GM19397 (cell line): ENCODE measurements at regions not wholly inside any gene's neighbourhood (a gene's known extent, or its start where the extent isn't known, plus 50 kb on each side); places are given as distances from the start of the nearest gene placed in this dataset.
A peak's percentile ranks its signal among the peaks of the same experiment; 100 is the strongest.

Source experiments
- ATAC-seq: cut with Tn5 transposase; IDR thresholded peaks from one replicate; pipeline ENCODE4 v1.9.1; 2021; ENCODE audit warnings: mild to moderate bottlenecking, moderate library complexity; ENCODE audit not compliant: unreplicated experiment

DNA sequence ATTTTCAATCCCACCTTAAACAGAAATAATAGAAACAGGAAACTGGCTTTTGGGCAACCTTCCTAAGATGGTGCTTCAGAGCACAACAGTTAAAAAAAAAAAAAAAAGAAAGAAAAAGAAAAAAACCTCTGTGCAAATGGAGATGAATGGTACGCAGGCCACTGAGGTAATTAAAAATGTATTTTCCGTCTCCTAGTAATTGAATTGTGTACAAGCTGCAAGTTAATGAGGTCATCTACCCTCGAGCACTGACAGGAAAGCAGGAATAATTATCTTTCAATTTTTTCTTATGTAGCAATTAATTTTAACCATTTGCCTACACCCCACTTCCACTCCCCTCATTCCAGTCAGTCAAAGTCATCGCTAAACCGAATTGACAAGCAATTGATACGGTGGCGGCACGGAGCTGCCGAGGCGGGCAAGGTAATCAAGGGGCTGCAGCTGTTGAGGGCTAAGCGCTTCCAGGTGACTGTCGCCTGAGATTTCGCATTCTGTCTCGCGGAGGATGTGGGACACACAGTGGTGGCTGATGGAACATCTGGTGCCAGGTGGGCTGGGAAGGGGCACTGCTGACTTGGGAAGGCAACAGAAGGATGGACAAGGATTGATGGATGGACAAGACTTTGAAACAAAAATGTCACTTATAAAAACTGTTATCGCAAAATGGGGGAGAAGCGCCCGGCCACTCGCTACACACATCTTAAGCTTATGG, 109.4 kb downstream of the RCN1 start:
- ATAC-seq = no peak

DNA sequence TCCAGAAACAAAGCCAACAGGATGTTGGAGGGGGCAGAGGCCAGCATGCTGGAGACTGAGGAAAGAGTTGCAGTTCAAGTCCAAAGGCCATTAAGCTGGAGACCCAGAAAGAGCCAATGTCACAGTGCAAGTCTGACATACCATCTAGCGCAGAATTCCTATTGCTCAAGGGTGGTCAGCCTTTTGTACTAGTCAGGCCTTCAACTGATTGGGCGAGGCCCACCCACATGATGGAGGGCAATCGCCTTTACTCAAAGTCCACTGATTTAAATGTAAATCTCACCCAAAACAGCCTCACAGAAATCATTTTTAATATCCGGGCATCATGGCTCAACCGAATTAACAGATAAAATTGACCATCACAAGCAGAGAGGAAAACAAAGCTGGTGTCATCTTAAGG, 113.9 kb downstream of the RCN1 start:
- no peak for ATAC-seq

DNA sequence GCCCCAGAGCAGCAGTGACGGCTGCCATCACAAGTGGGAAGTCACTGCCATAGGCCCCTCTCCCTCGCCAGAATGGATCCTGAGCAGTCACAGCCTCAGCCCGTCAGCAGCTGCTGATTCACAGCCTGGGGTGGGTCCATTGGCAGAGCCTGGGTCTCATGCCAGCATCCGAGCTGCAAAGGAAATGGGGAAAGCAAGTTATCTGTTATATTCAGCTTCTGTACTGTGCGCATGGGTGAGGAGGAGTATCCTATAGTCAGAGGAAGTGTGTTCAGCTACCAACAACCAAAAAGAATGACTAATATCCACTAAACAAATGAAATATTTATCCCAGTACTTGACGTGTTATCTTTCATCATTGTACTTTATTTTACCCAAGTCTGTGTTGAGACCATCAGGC, 119.7 kb downstream of the RCN1 start:
- ATAC-seq = no peak

DNA sequence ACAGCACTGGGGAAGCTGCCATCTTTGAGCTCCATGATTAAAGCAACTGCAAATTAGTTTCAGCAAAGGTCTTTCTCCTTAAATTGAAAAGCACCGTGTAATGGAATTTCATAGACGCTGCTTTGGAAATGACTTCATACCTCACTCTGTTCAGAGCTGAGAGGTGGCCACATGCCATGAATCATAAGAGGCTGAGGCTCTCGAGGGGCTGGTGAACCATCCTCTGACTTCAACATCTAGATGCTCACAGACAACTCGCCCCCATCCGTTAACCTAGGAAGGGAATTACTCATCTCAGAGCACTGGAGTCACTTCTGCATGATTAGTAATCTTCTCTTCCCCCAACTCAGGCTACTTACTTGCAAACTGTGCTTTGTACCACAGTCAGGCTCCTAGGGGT, 122.3 kb downstream of the RCN1 start:
- no peak for ATAC-seq

DNA sequence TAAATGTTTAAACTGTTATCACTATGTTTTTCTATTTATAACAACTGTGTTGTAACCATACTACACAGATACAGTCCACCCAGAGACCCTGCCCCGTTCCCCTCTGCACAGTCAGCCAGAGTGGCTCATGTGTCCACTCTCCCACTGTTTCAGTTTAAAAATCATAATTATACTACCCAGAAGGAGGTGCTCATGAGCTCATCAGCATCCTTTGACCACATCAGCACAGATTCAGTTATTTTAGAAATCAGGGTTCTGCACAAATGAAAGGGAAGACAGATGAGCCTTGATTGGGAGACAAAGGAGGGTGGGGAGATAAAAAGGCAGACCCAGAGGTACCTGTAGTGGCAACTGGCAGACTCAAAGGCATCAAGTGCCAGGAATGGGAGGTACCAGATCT, 124.3 kb downstream of the RCN1 start:
- ATAC-seq = no peak

DNA sequence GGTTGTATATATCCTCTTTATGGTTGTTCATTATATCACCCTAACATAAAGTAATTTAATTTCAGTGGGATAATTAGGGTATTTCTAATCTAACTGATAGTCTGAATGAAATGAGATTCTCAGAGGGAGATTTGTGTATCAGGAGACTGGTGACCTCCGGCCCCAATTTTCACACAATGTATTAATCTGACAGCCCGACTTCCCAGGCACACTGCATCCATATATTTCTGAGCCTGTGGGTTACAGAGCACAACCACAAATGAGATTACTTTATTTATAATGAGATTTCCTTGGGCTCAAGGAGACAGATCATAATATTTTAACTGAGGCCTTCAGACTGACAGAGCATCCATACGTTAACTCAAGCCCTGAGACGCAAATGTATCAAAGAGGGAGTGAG, 125.9 kb downstream of the RCN1 start:
- ATAC-seq = no peak

DNA sequence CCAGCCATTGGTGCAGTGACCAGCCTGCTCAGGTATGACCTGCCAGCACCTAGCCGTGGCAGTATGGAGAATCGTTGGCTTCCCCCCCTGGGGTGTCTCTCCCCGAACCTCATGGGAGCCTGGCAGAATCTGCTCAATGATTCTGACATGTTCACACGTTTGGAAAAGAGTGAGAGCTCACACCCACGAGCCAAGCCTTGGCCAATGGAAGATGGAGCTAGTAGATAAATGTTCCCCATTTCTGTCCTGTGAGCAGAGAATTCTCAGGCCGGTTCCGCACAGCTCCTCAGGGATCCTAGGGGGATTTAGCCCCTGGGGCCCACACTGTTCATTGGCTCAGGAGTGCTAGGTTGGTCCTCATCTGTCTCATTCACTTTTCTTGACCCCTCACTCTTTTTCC, 128.4 kb downstream of the RCN1 start:
- ATAC-seq = no peak

DNA sequence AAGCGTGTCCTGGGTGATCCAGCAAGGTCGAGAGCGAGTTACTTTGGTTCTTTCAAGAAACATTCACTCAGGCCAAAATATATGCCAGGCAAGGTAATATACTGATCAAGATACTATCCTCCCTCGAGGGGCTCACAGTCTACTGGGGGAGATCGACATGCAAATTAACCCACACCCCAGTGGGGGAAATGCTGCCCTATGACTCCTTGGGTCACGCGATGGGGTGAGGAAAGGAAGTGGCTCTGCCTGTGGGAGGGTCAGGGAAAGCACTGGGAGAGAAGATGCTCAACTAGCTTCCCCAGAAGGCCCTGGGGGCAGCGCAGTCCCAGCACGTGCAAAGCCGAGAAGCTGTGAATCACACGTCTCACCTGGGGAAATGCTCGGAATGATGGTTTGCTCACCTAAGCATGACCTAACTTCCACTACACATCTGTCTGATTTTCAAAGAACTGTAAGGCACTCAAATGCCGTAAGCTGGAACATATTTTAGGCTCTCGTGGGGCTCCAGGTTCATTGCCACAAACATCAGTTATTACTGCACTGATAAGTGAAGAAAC, 130.7 kb downstream of the RCN1 start:
- no peak for ATAC-seq

DNA sequence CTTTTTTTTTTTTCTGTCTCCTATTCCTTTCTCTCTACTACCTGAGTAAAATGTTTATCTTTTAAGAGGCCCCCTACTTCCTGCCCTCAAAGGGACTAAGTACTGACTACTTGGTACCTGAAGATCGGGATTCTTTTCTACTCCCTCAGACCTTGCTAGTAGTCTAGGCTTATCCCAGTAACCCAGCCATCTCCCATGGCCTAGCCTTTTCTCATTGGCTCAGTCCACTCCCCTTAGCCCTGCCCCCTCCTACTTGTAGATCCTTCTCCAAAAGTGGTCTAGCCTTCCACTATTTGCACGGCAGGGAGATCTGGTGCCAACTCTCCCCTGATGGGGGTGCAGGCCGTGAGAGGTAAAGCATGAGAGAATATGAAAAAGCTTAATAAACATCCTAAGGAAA, 133.7 kb downstream of the RCN1 start:
- ATAC-seq = no peak

DNA sequence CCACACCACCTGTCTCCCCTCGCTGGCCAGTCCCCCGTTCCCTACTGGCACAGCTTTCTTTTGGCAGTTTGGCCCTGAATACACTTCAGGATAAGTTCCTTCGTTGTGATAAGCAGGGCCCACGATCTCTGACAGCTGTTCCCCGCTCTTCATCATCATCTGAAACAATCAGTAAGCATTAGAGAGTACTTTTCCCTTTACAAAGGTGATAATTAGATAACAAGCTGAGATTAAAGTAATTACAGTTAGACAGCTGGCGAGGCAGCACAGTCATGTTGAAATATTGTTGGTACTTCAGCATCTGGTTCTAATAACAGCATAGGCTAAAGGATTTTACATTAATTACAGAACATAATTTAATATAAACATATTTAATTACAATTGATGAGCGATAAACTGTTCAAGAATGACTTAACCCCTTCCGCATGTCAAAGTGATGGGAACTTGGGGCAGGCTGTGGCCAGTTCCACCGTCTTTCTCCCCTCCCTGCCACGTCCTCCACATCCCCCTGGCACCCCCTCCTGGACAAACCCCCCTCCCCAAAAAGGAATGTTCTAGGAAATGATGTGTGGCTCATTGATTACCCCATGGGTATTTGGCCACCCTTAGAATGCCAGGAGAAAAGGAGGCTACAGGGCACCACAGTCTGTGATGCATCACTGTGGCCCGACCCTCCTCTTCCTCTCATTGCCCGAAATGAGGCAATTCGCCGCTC, 134.9 kb downstream of the RCN1 start:
- ATAC-seq = no peak

DNA sequence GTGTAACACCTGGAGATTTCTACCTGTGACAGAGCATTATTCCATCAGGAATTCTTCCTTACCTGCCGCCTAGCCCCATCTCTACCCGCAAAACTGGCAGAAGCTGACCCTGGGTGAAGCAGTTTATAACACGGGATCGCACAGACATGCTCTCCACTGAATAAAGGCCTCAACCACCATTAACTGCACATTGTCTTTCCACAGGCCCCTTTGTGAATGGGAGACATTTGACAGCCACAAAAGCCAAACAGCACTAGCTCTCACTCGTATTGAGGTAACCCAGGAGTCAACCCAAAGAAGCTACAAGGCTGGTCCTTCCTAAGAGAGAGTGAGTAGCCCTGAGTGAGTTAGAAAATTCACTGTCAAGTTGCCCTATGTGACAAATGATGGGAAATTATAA, 135.6 kb downstream of the RCN1 start:
- no peak for ATAC-seq

DNA sequence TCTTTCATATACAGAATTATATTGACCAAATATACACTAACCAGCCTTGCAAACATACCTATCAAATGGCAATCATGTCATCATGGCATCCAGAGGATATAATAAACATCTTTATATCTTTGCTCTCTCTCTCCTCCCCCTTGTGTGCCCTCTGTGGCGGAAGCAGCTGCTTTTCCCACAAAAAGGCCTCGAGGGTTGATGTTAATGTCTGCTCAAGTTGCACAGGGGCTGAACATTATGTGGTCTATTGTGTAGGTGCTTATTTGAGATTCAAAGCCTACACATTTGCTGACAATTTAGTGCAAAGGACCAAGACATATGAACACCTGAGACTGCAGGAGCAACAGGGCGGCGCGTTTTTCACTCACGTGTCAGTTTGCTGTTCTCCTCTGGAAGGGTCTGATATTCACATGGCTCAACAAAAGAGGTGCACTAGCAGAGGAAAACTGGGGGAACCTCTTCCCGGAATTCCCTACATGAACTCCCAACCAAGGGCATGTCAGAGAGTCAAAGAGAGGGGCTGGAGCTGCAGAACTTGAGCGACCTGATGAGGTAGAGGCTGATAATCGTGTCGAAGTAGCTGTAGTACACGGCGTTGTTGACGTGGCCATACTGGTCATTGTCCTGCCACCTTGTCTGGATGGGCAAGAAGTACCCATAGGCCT, 138.8 kb downstream of the RCN1 start:
- ATAC-seq = no peak

DNA sequence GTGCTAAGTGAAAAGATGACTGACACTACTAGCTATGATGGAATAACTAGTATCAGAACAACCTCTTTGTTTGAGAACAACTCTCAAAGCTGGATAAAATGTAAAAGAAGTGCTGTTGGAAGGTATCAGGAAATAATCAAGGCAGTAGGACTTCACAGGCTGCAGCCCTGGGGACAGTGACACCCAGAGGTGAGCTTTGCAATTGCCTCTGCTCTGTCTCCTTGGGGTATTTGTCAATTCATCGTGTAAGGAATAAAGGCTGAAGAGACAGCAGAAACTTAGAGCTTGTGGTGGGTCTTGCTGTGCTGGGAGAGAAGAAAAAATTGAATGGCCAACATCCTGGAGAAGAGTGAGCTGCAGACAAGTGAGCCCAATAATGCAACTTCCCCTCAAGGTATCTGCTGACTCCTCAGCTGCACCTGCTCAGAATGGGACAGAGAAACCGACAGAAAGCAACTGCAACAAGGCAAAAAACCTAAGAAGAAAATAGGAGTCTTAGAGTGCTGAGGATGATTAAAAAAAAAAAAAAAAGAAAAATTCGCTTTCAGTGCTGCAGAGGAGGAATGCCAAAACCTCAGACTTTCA, 141.1 kb downstream of the RCN1 start:
- peak; percentile 88 for ATAC-seq

DNA sequence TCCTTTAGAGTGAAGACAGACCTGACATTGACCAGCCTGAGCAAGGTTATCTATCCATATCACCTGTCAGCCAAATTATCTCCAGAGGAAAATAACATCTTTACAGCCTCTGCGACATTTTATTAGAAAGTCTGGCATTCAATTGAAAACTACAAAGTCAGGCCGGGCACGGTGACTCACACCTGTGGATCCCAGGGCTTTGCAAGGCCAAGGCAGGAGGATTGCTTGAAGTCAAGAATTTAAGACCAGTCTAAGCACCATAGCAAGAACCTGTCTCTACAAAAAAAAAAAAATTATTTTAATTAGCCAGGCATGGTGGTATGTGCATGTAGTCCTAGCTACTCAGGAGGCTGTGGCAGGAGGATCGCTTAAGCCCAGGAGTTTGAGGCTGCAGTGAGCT, 141.6 kb downstream of the RCN1 start:
- ATAC-seq = no peak

DNA sequence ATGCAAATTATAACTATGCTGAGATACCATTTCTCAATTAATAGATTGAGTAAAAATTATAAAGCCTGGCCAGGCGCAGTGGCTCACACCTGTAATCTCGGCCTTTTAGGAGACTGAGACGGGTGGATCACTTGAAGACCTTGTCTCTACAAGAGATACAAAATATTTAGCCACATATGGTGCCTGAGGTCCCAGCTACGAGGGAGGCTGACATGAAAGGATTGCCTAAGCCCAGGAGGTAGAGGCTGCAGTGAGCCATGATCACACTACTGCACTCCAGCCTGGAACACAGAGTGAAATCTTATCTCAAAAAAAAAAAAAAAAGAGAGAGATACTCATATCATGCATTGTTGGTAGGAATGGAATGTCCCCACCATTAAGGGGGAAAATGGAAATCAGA, 142.4 kb downstream of the RCN1 start:
- ATAC-seq = no peak

DNA sequence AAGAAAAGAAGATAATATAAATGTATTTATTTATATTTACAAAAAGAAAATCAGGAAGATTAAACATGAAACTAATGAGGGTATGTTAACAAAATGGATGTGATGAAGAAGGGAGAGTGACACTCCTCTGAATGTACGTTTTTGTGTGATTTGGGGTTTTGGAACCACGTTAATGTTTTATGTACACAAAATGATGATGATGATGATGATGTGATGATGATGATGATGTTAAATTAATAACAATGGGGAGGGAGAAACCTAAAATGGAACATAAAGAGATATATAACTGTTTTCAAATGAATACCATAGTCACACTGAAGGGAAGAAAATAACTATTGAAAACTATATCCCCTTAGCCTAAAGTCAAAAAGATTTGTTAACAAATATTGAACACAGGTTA, 143.1 kb downstream of the RCN1 start:
- ATAC-seq = no peak

DNA sequence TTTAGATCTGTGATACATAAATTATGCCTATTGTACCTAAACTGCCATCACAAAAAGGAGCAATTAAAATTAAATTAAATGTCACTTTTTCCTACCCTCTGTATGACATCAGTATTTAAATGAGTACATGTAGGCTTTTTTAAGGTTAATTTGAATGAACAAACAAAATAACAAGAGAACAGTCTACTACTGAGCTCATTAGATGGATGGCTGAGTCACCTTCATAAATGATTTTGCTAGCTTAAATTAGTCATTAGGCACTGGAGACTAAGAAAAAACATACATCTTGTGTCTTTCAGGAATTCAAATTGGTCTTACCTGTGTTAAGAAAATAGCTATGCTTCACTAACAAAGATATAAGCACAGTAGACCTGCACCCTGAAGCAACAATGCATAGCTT, 153.6 kb downstream of the RCN1 start:
- no peak for ATAC-seq

DNA sequence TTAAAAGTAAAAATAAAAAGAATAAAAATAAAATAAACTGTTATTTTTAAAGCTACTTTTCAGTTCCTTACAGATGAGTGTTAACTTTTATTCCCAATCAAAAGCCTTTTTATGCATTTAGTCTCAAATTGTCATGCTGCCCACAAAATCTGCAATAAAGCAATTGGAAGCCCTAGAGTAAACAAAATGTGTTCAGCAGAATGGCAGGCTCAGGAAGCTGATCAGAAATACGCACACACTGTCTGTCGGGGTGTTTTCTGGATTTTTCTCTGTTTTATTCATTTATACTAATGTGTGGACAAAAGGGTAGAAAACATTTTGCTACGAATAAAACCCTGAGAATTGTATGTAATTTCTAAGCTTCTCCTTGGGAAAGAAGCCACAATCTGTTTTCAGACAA, 162.8 kb downstream of the RCN1 start:
- no peak for ATAC-seq

DNA sequence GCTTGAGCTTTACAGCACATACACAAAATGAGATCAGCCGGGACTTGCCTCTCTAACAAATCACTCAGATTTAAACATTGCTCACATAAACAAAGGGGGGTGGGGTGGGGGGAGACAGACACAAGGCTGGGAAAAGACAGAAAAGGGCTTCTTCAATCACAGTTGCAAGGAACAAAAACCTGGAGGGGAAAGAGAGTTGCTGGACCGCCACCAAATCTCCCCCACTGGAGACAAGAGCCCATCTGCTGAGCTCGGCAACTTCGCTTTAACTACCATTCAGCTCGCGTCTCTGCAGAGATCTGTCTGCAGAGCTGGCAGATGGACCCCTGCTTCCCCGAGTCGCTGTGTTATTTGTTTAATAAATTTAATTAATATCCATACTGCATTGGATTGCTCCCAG, 165.0 kb downstream of the RCN1 start:
- ATAC-seq = no peak

DNA sequence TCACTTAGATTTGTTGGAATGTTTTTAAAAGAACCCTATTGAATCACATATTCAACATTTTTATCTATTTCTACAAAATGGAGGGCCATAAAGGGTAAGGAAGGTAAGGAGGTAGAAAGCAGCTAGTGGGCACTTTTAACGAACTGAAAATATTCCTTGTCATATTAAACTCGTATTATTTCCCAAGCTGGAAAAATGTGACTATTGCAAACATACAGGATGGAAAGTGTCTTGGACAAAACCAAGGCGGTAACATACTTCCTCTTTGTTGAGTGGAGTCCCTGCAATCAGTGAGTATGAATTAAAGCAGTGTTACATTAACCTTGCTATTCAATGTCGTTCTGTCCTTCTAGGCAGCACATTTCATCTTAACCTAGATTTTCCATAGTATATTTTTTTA, 165.6 kb downstream of the RCN1 start:
- ATAC-seq = no peak

DNA sequence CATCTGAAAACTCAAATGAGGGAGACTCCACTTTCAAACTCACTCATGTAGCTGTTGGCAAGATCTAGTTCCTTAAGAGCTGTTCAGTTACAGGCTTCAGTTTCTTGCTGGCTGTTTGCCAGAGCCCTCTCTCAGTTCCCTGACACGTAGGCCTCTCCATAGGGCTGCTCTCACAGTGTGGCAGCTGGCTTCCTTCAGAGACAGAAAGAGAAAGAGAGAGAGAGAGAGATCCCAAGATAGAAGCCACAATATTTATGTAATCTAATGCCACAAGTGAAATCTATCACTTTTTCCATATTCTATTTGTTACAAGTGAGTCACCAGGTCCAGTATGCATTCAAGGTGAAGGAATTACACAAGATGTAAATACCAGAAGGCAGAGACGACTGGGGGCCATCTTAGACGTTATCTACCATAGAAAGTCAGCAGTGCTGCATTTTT, 168.8 kb downstream of the RCN1 start:
- ATAC-seq = peak; percentile 73

DNA sequence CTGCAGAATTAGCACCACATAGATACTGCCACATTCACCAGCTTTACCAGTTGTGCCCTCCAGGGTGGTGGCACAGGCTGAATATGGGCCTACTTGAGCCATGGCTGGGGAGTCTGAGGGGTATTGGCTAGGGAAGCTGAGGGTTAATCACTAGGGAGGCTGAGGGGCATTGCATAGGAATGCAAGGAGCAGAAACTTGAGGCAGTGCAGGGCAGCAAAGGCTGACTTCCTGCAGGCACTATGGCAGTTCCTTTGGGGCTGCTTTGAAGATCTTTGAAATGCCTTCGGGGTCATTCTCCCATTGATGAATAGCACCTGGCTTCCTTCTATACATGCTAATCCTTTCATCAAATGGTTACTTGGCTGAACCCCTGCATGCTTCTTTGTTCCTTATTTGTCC, 171.5 kb downstream of the RCN1 start:
- no peak for ATAC-seq
